HG03175 (cell line): ENCODE measurements at regions not wholly inside any gene's neighbourhood (a gene's known extent, or its start where the extent isn't known, plus 50 kb on each side); places are given as distances from the start of the nearest gene placed in this dataset.
A peak's percentile ranks its signal among the peaks of the same experiment; 100 is the strongest.
"Not testable (repeated sequence)": the region's sequence is repeated elsewhere in the genome, so short reads cannot be mapped to it uniquely, and the experiment has no call there.

Experiments
- ATAC-seq: cut with Tn5 transposase; IDR thresholded peaks from one replicate; pipeline ENCODE4 v1.9.1; 2021; ENCODE audit warnings: mild to moderate bottlenecking, moderate library complexity; ENCODE audit not compliant: unreplicated experiment

DNA sequence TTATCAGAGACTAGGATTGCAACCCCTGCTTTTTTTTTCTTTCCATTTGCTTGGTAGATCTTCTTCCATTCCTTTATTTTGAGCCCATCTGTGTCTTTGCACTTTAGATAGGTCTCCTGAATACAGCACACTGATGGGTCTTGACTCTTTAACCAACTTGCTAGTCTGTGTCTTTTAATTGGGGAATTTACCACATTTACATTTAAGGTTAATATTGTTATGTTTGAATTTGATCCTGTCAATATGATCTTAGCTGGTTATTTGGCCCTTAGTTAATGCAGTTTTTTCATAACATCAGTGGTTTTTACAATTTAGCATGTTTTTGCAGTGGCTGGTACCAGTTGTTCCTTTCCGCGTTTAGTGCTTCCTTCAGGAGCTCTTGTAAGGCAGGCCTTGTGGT is 437.2 kb downstream of the ARL4A start:
- ATAC-seq = not testable (repeated sequence)

DNA sequence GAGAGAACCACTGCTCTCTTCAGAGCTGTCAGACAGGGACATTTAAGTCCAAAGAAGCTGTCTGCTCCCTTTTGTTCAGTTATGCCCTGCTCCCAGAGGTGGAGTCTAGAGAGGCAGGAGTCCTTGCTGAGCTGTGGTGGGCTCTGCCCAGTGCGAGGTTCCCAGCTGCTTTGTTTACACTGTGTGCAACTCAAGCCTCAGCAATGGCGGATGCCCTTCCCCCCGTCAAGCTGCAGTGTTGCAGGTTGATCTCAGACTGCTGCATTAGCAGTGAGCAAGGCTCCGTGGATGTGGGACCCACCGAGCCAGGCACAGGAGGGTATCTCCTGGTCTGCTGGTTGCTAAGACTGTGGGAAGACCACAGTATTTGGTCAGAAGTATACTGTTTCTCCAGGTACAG is 438.9 kb downstream of the ARL4A start:
- no peak for ATAC-seq

DNA sequence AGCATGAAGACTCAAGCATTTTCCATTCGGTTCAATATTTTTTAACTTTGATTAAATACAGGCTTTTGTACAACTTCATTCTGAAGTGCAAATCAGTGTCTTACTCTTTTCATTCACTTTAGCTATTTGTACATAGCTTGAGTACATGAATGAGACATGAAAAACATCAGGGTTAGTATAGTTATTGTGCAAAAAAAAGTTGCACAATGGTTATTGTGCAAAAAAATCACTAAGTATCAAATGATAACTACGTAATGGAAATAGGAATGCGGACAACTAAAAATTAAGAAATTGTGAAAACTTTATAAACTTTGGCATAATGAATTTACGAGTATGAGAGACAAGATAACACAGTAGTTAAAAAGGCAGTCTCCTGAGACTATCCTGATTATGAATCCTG is 442.9 kb downstream of the ARL4A start:
- no peak for ATAC-seq

GRCh38 chr7:13130906-13131305 is 443.5 kb downstream of the ARL4A start:
- not testable (repeated sequence) for ATAC-seq

- ATAC-seq = no peak
Measured at GRCh38 chr7:13132314-13132713, 444.9 kb downstream of the ARL4A start.

GRCh38 chr7:13136345-13136744 is 448.9 kb downstream of the ARL4A start:
- ATAC-seq = not testable (repeated sequence)

DNA sequence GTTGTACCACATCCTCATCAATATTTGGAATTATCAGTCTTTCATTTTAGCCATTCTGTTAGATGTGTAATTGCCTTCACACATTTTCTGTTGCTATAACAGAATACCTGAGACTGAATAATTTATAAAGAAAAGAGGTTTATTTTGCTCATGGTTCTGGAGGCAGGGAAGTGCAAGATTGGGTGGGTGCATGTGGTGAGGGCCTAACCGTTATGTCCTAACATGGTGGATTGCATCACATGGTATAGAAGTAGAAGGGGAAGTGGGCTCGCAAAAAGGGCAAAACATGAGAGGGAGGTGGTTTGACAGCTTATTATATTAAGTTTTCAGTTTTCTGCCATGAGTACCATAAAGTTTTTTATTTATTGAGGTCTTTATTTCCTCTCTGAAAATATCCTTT is 452.0 kb downstream of the ARL4A start:
- no peak for ATAC-seq

- no peak for ATAC-seq
Measured at GRCh38 chr7:13144673-13145072, 457.2 kb downstream of the ARL4A start.

DNA sequence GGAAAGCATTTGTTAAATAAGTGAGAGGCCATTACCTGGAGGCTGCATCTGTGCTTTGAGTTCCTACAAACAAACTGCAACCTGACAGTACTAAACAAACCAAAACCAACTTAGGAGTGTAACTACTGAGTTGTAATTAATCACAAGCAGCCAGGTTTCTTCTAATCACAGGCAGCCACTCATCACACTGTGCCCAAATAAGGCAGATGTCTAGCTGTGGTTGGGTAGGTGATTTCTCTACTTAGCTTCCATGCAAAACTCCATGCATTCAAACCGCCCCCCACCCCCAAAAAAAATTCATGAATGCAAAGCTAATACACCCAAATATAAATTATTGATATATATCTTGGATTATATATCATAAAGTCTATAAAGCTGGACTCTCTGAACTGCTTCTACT is 461.1 kb downstream of the ARL4A start:
- ATAC-seq = no peak

DNA sequence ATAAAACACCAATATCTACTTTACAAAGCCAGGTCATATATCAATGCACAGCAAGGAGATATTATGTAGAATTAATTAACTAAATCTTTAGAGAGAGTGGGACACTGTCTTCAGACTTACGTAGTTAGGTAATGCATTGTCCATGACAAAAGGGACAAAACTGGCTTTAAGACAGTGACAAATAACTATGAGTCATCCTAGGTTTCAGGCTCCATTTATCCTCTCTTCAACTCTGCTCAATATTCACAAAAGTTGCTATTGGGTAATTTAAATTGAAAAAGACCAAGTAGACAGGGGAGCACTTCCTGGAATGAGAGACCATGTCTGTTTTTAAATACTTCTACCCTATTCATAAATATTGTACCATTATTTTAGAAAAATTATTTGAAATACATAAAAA is 464.5 kb downstream of the ARL4A start:
- no peak for ATAC-seq

DNA sequence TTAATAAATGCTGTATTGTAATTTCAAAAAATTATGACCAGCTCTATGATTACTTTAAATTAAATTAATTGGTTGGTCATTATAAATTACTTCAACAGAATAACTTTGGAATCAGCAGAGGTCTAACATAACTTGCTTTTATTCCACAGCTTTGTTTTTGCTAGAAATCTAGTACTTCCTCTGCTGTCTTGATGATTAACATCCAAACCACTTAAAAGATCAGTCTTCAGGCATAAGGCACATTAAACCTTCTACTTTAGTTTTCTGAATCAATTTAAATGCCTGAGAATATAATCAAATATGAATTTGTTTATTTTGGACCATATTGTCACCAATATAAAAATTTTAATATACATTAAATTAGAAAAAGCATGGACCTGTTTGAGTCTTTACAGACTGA is 465.3 kb downstream of the ARL4A start:
- no peak for ATAC-seq

DNA sequence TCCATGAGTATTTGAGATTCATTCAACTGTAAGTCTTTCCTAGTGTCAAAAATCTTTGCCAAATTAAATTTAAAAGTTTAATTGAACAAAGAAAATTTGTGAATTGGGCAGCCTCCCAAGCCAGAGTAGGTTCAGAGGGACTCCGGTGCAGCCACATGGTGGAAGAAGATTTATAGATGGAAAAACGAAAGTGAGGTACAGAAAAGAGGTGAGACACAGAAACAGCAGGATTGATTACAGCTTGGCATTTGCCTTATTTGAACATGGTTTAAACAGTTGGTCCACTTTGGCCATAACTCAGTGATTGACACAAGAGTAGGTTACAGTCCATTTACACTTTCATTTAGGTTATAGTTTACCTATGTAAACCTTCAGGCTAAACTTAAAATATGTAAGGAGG is 465.8 kb downstream of the ARL4A start:
- no peak for ATAC-seq

DNA sequence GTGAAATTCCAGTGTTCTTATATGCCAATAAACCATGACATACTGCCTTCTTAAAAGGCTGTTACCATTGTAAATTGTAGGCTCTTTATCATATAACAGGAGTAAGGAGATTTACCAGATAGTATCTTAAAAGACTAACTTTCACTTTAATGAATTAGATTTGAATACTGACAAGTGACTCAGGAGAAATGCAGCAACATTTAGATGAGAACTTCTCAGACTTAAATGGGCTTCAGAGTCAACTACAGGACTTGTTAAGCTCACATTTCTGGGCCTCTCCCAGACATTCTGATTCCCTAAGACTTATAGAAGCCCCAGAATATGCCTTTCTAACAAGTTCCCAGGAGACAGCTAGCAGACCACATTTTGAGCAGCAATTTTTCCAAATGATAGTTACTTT is 466.3 kb downstream of the ARL4A start:
- ATAC-seq = no peak

GRCh38 chr7:13155188-13155587 is 467.8 kb downstream of the ARL4A start:
- ATAC-seq = no peak

DNA sequence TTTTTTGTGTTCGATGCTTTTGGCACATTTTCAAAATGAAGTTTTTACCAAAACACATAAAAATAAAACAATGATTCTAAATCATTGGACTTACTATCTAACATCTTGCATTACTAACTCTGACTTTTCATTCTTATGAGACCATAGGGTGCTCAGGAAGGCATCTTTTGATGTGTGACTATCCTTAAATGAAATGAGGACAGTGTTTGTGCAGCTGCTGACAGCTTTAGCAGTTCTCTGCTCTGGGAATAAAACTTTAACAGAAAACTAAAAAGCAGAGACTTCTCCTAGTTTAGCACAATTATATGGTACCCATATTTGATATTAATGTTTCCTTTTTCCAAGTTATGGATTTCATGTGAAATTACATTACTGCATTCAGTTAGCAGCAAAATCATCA is 471.6 kb downstream of the ARL4A start:
- no peak for ATAC-seq

- ATAC-seq = peak; percentile 52
Measured at GRCh38 chr7:13159467-13160184, 472.2 kb downstream of the ARL4A start.

- ATAC-seq = no peak
Measured at GRCh38 chr7:13161125-13161524, 473.7 kb downstream of the ARL4A start.

DNA sequence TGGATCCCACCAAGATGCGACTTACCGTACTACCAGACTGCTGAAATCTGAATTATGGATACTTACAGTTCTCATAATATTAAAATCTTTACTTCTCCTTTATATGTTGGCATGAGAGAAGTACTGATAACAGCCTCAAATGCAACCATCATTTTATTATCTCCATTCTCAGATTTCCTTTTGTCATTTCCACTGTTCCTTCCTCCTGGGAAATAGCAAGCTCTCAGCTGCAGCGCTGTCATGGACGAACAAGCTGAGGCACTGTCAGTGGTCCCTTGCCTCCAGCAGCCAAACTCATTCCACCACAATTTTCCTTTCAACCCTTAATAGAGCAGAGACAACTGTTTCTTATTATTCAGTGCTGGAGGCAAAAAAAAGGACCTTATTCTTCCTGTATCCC is 478.4 kb downstream of the ARL4A start:
- no peak for ATAC-seq

DNA sequence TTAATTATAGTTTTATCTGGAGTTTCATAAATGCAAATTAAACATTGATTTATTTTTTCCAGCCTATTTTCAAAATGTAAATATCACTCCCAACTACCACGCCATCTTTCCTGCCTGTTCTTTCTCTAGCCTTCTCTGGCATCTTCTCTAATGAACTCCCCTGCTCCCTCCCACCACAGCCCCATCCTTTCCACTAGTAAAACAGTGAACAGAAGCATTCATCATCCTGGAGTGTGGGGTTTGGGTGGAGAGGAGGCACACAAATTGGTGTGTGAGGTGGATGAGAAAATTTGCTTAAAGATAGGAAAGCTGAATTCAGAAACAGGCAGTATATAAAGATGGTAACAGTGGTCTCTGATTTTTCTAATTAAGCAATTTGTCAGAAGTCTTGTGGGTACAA is 479.4 kb downstream of the ARL4A start:
- no peak for ATAC-seq

GRCh38 chr7:13169356-13169755 is 481.9 kb downstream of the ARL4A start:
- ATAC-seq = no peak

GRCh38 chr7:13174991-13175390 is 487.6 kb downstream of the ARL4A start:
- no peak for ATAC-seq

GRCh38 chr7:13179011-13179582 is 491.7 kb downstream of the ARL4A start:
- no peak for ATAC-seq
